Neutrophil (primary cell): ENCODE measurements at regions not wholly inside any gene's neighbourhood (a gene's known extent, or its start where the extent isn't known, plus 50 kb on each side); places are given as distances from the start of the nearest gene placed in this dataset.

Source experiments
- H3K27ac ChIP-seq: fragments of 200-600 bp; sonication (generic); 2 replicates; pipeline ENCODE4 v1.5.1; 2016; ENCODE audit warnings: mild to moderate bottlenecking, moderate library complexity
- H3K27me3 ChIP-seq: fragments of 200-600 bp; sonication (generic); 2 replicates; pipeline ENCODE4 v1.6.0; 2016; ENCODE audit warnings: mild to moderate bottlenecking
- H3K36me3 ChIP-seq: fragments of 200-600 bp; sonication (generic); 2 replicates; pipeline ENCODE4 v1.5.1; 2017
- H3K4me1 ChIP-seq, 2 experiments: fragments of 200-600 bp in 1 of 2; sonication (generic) in 1 of 2; 1 replicate in 1 of 2; 2 replicates in 1 of 2; pipeline versions ENCODE4 v1.5.1 to v1.6.1; 2013 to 2016; ENCODE audit warnings: low read depth in 1 of 2, low read length in 1 of 2, mild to moderate bottlenecking in 1 of 2, moderate library complexity in 1 of 2; ENCODE audit not compliant: control insufficient read depth in 1 of 2, insufficient read depth in 1 of 2
- H3K4me3 ChIP-seq, 2 experiments: fragments of 200-600 bp in 1 of 2; sonication (generic) in 1 of 2; 1 replicate in 1 of 2; 2 replicates in 1 of 2; pipeline ENCODE4 v1.5.1; 2013 to 2016; ENCODE audit warnings: low read depth in 1 of 2, low read length in 1 of 2, mild to moderate bottlenecking in 1 of 2, moderate library complexity in 1 of 2
- H3K9me3 ChIP-seq: fragments of 200-600 bp; sonication (generic); 2 replicates; pipeline ENCODE4 v1.5.1; 2016
- TF ChIP-seq, protein P1 (sequence below): fragments of 200-600 bp; sonication (generic); IDR thresholded peaks from 2 replicates; pipeline ENCODE4 v1.5.1; 2016; ENCODE audit warnings: antibody characterized with exemption

DNA sequence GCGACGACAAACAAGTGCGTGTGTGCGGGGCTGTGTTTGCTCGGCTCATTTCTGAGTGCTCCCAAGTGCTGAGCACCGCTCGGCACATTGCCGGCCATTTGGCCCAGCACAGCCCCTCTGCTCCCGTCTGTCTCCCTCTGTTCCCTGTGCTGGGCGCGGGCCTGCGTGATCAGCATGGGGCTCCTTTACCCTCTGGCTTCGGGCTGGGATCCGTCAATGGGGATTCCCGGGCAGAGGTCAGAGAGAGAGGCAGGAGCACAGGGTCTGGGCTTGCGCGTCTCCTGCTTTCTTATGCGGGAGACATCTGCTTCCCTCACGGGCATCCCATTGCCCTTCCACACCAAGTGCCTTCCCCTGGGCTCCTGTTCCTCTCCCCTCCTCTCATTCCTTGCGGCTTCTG, 234.0 kb downstream of the ACKR3 start:
- H3K4me3 ChIP-seq: no peak overlapping the region
- H3K36me3 ChIP-seq: no peaks in the 10 kb centered on the region
- H3K9me3 ChIP-seq: no peaks in the 10 kb centered on the region
- peaks cover 48% of the 10 kb centered on the region for H3K27me3 ChIP-seq
- TF ChIP-seq, protein P1, sequence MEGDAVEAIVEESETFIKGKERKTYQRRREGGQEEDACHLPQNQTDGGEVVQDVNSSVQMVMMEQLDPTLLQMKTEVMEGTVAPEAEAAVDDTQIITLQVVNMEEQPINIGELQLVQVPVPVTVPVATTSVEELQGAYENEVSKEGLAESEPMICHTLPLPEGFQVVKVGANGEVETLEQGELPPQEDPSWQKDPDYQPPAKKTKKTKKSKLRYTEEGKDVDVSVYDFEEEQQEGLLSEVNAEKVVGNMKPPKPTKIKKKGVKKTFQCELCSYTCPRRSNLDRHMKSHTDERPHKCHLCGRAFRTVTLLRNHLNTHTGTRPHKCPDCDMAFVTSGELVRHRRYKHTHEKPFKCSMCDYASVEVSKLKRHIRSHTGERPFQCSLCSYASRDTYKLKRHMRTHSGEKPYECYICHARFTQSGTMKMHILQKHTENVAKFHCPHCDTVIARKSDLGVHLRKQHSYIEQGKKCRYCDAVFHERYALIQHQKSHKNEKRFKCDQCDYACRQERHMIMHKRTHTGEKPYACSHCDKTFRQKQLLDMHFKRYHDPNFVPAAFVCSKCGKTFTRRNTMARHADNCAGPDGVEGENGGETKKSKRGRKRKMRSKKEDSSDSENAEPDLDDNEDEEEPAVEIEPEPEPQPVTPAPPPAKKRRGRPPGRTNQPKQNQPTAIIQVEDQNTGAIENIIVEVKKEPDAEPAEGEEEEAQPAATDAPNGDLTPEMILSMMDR: no peak
- no peak overlapping the region for H3K27ac ChIP-seq
- no peaks in the 10 kb centered on the region for H3K4me1 ChIP-seq

DNA sequence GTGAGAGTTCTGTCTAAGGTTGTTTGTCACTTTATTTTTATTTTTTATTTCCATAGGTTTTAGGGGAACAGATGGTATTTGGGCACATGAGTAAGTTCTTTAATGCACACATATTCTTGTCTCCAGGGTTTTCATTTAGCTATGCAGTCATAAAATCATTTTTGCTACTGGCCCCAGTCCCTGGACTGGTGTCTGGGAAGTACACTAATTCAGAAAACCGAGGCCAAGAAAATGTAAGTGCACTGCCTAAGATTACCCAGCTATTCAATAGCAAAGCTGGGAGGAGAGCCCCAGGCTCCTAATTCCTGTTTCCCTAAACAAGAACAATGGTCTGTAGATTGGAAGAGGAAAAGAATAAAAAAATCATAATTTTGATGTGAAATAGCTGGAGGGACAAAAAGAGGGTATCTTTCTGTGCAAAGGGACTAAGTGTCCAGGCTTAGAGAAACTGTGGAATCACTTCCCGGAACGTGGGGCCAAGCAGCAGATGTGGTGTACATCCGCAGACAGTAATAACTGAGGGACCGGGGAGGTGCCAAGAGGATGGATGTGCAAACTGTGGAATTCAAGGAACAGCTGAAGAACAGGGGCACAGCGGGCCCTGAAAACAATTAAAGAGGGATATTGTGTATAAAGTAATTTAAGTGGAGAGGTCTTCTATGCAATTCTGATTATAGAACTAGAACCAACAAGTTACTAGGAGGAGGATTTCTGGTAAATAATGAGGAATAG, 236.3 kb downstream of the ACKR3 start:
- TF ChIP-seq, protein P1: no peak
- no peaks in the 10 kb centered on the region for H3K4me1 ChIP-seq
- H3K27me3 ChIP-seq: peaks cover 41% of the 10 kb centered on the region
- no peak overlapping the region for H3K27ac ChIP-seq
- no peak overlapping the region for H3K4me3 ChIP-seq
- no peaks in the 10 kb centered on the region for H3K9me3 ChIP-seq
- no peaks in the 10 kb centered on the region for H3K36me3 ChIP-seq

DNA sequence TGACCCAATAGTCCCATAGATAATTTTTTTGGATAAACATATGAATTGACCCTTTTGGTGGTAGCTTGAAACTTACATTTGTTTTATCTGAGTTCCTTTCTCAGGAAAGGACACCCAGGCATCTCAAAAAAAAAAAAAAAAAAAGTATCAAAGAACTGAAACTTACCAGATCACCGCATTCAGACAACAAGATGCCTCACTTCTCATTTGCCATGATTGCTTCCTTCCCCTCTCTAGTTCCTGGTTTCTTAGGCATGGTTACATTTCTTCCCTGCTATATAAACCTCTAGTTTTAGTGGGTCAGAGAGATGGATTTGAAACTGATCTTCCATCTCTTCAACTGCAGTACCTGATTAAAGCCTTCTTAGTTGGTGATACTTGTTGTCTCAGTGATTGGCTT, 240.1 kb downstream of the ACKR3 start:
- Histone ChIP-seq H3K9me3 (no peaks in the 10 kb centered on the region), H3K4me1 (no peaks in the 10 kb centered on the region), H3K36me3 (no peaks in the 10 kb centered on the region), H3K27me3 (peaks cover 27% of the 10 kb centered on the region), H3K27ac (no peak overlapping the region), H3K4me3 (no peak overlapping the region)
- TF ChIP-seq, protein P1: no peak

DNA sequence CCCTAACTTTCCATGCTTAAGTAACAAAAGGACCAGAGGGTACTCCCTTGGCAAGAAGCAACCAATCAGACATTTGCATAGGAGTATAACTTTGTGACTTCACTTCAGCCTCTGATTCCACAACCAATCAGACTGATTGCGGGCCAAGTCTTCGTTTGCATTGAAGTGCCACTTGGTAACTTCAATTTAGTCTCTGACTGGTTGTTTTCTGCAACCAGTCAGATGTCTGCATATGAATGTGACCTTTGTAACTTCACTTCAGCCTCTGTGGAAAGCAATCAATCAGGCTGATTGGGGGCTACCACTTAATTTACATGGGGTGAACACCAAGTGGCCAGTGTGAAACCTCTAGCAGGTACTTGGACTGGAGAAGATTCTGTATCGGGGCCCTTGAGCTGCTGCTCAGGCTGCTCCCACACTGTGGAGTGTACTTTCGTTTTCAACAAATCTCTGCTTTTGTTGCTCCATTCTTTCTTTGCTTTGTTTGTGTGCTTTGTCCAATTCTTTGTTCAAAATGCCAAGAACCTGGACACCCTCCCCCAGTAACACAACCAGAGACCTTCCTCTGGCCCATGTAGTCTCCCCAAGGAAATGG, 241.5 kb downstream of the ACKR3 start:
- Histone ChIP-seq H3K4me3 (no peak overlapping the region), H3K4me1 (no peaks in the 10 kb centered on the region), H3K27ac (no peak overlapping the region), H3K27me3 (peaks cover 13% of the 10 kb centered on the region), H3K36me3 (no peaks in the 10 kb centered on the region), H3K9me3 (no peaks in the 10 kb centered on the region)
- TF ChIP-seq, protein P1: no peak

DNA sequence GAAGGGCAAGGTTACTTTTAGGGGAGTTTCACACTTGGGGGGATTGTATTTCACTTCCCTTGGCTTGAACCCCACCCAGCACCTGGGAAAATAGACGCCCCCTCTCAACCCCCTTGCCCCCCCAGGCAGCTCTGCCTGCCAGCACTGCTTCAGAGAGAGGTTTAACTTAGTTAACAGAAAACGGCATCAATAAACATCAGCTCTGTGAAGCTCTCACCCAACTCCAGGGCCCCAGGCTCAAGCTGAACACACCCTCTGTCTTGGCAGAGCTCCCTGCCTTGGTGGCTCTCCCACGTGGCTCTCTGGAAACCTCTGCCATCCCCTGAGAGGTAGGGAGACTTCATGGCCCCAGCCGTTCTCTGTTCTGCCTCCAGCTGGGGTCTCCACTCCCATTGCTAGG, 244.1 kb downstream of the ACKR3 start:
- Histone ChIP-seq H3K27me3 (peaks cover 22% of the 10 kb centered on the region), H3K36me3 (no peaks in the 10 kb centered on the region), H3K4me3 (no peak overlapping the region), H3K4me1 (no peaks in the 10 kb centered on the region), H3K9me3 (no peaks in the 10 kb centered on the region), H3K27ac (no peak overlapping the region)
- TF ChIP-seq, protein P1: no peak
